ENCODE measurements at regions not wholly inside any gene's neighbourhood (a gene's known extent, or its start where the extent isn't known, plus 50 kb on each side); places are given as distances from the start of the nearest gene placed in this dataset.
A peak's percentile ranks its signal among the peaks of the same experiment; 100 is the strongest.

DNA sequence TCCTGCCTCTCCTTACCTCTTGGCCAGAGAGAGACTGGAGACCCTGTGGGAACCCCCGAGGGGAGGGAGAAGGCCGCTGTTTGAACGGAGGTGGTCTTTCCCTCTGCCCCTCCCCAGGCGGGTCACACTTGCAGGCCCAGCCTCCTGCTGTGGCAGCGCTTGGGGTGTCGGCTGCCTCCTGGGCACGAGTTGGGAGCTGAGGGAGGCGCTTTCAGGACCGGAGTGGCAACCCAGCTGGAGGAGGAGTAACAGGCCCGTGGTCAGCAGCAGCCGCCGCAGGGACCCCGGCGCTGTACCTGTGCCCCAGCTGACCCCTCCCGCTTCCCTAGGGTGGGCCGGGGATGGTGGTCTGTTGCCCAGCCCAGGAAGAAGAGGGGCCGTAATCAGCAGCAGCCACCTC is 278.3 kb downstream of the SEC14L1 start:
- no peaks in the 10 kb centered on the region for H3K9me3 ChIP-seq (ENCODE audit: control insufficient read depth, insufficient read depth, low read depth, low read length)
- no peaks in the 10 kb centered on the region for H4K20me1 ChIP-seq (ENCODE audit: control insufficient read depth, extremely low read depth, insufficient read depth, low read length)
- peaks cover 46% of the 10 kb centered on the region for H3K4me1 ChIP-seq (ENCODE audit: control insufficient read depth, extremely low read depth, insufficient read depth, low read length)
- no peak overlapping the region for H3K27ac ChIP-seq (ENCODE audit: insufficient read depth, low read length)
- no peak overlapping the region for H3K9ac ChIP-seq (ENCODE audit: insufficient read depth, low read length)
- no peaks in the 10 kb centered on the region for H3K27me3 ChIP-seq (ENCODE audit: control insufficient read depth, insufficient read depth, low read length)
- no peak overlapping the region for H3K4me2 ChIP-seq (ENCODE audit: extremely low read depth, insufficient read depth, low read length)
- H2AFZ ChIP-seq (ENCODE audit: low read length): no peak overlapping the region
- peaks cover 82% of the 10 kb centered on the region for H3K79me2 ChIP-seq (ENCODE audit: control insufficient read depth, insufficient read depth, low read length)
- TF ChIP-seq, protein P1, sequence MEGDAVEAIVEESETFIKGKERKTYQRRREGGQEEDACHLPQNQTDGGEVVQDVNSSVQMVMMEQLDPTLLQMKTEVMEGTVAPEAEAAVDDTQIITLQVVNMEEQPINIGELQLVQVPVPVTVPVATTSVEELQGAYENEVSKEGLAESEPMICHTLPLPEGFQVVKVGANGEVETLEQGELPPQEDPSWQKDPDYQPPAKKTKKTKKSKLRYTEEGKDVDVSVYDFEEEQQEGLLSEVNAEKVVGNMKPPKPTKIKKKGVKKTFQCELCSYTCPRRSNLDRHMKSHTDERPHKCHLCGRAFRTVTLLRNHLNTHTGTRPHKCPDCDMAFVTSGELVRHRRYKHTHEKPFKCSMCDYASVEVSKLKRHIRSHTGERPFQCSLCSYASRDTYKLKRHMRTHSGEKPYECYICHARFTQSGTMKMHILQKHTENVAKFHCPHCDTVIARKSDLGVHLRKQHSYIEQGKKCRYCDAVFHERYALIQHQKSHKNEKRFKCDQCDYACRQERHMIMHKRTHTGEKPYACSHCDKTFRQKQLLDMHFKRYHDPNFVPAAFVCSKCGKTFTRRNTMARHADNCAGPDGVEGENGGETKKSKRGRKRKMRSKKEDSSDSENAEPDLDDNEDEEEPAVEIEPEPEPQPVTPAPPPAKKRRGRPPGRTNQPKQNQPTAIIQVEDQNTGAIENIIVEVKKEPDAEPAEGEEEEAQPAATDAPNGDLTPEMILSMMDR (conservative IDR thresholded peaks at IDR 0.05 in 1 of 2, IDR thresholded peaks at IDR 0.05 in 1 of 2; ENCODE audit: low read depth in 1 of 2, low read length in 2 of 2): no peak
- no peak for TF ChIP-seq EZH2 (IDR thresholded peaks at IDR 0.05; ENCODE audit: low read length, missing control alignments)
- H3K4me3 ChIP-seq (replicated peaks in 1 of 4; ENCODE audit: control extremely low read depth in 1 of 4, insufficient read depth in 1 of 4, low read depth in 3 of 4, low read length in 4 of 4): no peak overlapping the region
- no peak for DNase-seq (ENCODE audit: low read depth in 2 of 2)
- H3K36me3 ChIP-seq (ENCODE audit: control insufficient read depth, insufficient read depth, low read length): peaks cover 10% of the 10 kb centered on the region

DNA sequence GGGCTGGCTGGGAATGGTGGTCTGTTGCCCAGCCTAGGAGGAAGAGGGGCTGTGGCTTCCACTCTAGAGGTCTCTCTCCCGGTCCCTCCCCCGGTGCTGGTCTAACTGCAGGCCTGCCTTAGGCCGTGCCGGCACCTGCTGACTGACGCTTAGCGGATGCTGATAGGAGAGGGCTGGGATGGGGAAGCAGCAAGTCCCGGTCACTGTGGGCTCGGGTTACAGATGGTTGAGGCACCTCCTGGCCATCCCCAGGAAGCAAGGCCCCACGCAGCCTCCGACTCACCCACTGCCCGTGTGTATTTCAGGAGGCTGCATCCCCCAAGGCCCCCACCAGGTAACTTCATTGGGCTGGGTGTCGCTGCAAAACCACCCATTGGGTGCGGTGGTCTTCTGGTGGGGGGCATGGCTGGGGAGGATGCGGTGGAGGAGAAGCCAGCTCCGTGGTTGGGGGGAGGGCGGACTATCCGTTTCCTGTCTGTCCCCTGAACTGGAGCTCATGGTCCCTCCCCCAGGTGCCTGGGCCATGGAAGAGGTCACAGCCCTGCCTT is 278.9 kb downstream of the SEC14L1 start:
- DNase-seq (ENCODE audit: low read depth in 2 of 2): peak in 1 of 2 donors; percentile 63
- Histone ChIP-seq H3K27ac (ENCODE audit: insufficient read depth, low read length) (peak overlapping the region; percentile 43), H3K9ac (ENCODE audit: insufficient read depth, low read length) (no peak overlapping the region), H2AFZ (ENCODE audit: low read length) (no peak overlapping the region), H4K20me1 (ENCODE audit: control insufficient read depth, extremely low read depth, insufficient read depth, low read length) (no peaks in the 10 kb centered on the region), H3K36me3 (ENCODE audit: control insufficient read depth, insufficient read depth, low read length) (peaks cover 10% of the 10 kb centered on the region), H3K4me3 (replicated peaks in 1 of 4; ENCODE audit: control extremely low read depth in 1 of 4, insufficient read depth in 1 of 4, low read depth in 3 of 4, low read length in 4 of 4) (no peak overlapping the region), H3K4me1 (ENCODE audit: control insufficient read depth, extremely low read depth, insufficient read depth, low read length) (peaks cover 51% of the 10 kb centered on the region), H3K9me3 (ENCODE audit: control insufficient read depth, insufficient read depth, low read depth, low read length) (no peaks in the 10 kb centered on the region), H3K79me2 (ENCODE audit: control insufficient read depth, insufficient read depth, low read length) (peaks cover 80% of the 10 kb centered on the region), H3K27me3 (ENCODE audit: control insufficient read depth, insufficient read depth, low read length) (no peaks in the 10 kb centered on the region), H3K4me2 (ENCODE audit: extremely low read depth, insufficient read depth, low read length) (no peak overlapping the region)
- TF ChIP-seq, protein P1 (conservative IDR thresholded peaks at IDR 0.05 in 1 of 2, IDR thresholded peaks at IDR 0.05 in 1 of 2; ENCODE audit: low read depth in 1 of 2, low read length in 2 of 2): no peak
- TF ChIP-seq EZH2 (IDR thresholded peaks at IDR 0.05; ENCODE audit: low read length, missing control alignments): no peak

DNA sequence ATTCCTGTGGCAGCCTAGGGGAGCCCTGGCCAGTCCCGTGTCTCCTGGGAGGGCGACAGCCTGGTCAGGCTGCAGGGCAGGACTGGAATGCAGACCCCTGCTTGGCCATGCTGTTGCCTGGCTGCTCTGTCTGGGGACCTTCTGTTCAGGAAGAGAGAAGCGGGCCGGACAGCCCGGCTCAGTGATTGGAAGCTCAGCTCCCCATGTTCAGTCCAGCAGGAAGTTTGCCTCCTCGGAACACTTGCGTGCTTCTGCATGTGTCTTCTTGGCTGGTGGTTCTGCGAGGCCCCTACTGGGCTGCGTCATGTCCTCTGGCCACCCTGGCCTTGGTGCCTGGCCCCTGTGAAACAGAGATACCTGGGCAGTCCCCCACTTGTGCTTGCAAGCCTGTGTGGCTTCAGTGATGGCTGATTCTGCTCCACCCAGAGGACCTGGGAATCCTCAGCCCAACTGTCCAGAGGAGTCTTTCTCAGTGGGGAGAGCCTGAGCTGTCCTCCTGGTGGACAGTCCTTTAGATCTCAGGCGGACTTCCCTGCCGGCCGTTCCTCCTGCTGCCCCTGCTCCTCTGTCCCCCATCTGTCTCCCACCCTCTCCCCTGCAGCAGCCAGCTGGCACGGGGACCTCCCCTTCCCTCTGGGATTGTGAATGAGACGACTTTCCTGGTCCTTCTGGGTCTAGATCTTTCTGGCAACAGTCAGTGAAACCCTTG is 279.5 kb downstream of the SEC14L1 start:
- no peak for DNase-seq (ENCODE audit: low read depth in 2 of 2)
- no peaks in the 10 kb centered on the region for H3K9me3 ChIP-seq (ENCODE audit: control insufficient read depth, insufficient read depth, low read depth, low read length)
- peak overlapping the region; percentile 38 for H3K4me2 ChIP-seq (ENCODE audit: extremely low read depth, insufficient read depth, low read length)
- TF ChIP-seq, protein P1 (conservative IDR thresholded peaks at IDR 0.05 in 1 of 2, IDR thresholded peaks at IDR 0.05 in 1 of 2; ENCODE audit: low read depth in 1 of 2, low read length in 2 of 2): no peak
- TF ChIP-seq EZH2 (IDR thresholded peaks at IDR 0.05; ENCODE audit: low read length, missing control alignments): no peak
- H2AFZ ChIP-seq (ENCODE audit: low read length): no peak overlapping the region
- H4K20me1 ChIP-seq (ENCODE audit: control insufficient read depth, extremely low read depth, insufficient read depth, low read length): no peaks in the 10 kb centered on the region
- peaks cover 77% of the 10 kb centered on the region for H3K79me2 ChIP-seq (ENCODE audit: control insufficient read depth, insufficient read depth, low read length)
- H3K9ac ChIP-seq (ENCODE audit: insufficient read depth, low read length): no peak overlapping the region
- no peaks in the 10 kb centered on the region for H3K27me3 ChIP-seq (ENCODE audit: control insufficient read depth, insufficient read depth, low read length)
- H3K4me1 ChIP-seq (ENCODE audit: control insufficient read depth, extremely low read depth, insufficient read depth, low read length): peaks cover 55% of the 10 kb centered on the region
- H3K4me3 ChIP-seq (replicated peaks in 1 of 4; ENCODE audit: control extremely low read depth in 1 of 4, insufficient read depth in 1 of 4, low read depth in 3 of 4, low read length in 4 of 4): no peak overlapping the region
- peaks cover 10% of the 10 kb centered on the region for H3K36me3 ChIP-seq (ENCODE audit: control insufficient read depth, insufficient read depth, low read length)
- peak overlapping the region; percentile 76 for H3K27ac ChIP-seq (ENCODE audit: insufficient read depth, low read length)
